Large intestine (tissue), 3 donors: ENCODE measurements at regions not wholly inside any gene's neighbourhood (a gene's known extent, or its start where the extent isn't known, plus 50 kb on each side); places are given as distances from the start of the nearest gene placed in this dataset.
A peak's percentile ranks its signal among the peaks of the same experiment; 100 is the strongest.

ENCODE experiments used
- DNase-seq, 2 donors: peaks; one replicate each; pipeline versions ENCODE4 v3.0.0 to v3.0.0-alpha.2; 2013
- H3K27ac ChIP-seq: one replicate; pipeline ENCODE4 v1.5.1; 2013; ENCODE audit warnings: low read length
- H3K27me3 ChIP-seq: 2 replicates; pipeline ENCODE4 v1.6.1; 2013; ENCODE audit warnings: low read length; ENCODE audit not compliant: control insufficient read depth, insufficient read depth
- H3K36me3 ChIP-seq: 2 replicates; pipeline ENCODE4 v1.6.1; 2013; ENCODE audit warnings: low read length; ENCODE audit not compliant: control insufficient read depth, insufficient read depth
- H3K4me1 ChIP-seq: one replicate; pipeline ENCODE4 v1.6.1; 2013; ENCODE audit warnings: low read length; ENCODE audit not compliant: control insufficient read depth, insufficient read depth
- H3K4me3 ChIP-seq: one replicate; pipeline ENCODE4 v1.5.1; 2013; ENCODE audit warnings: low read length
- H3K9me3 ChIP-seq: one replicate; pipeline ENCODE4 v1.6.1; 2013; ENCODE audit warnings: mild to moderate bottlenecking, low read depth, low read length, moderate library complexity; ENCODE audit not compliant: control insufficient read depth
- WGBS: methylation state at CpG from one replicate; pipeline ENCODE4 v1.1.5; 2013; ENCODE audit warnings: low lambda C conversion rate; ENCODE audit not compliant: insufficient coverage; 5-methylcytosine and 5-hydroxymethylcytosine counted together

GRCh38 chr1:29633771-29634170, 397.4 kb downstream of the PTPRU start:
- H3K4me3 ChIP-seq, result no peak overlapping the region
- no peaks in the 10 kb centered on the region for H3K36me3 ChIP-seq
- H3K27ac ChIP-seq, result no peak overlapping the region
- no peaks in the 10 kb centered on the region for H3K4me1 ChIP-seq
- no CpG with 5 or more reads among the region's 4 CpGs for WGBS
- no peak for DNase-seq
- H3K9me3 ChIP-seq, result no peaks in the 10 kb centered on the region
- H3K27me3 ChIP-seq, result no peaks in the 10 kb centered on the region

GRCh38 chr1:29632806-29633615, 396.7 kb downstream of the PTPRU start:
- H3K9me3 ChIP-seq, result no peaks in the 10 kb centered on the region
- H3K27me3 ChIP-seq, result no peaks in the 10 kb centered on the region
- H3K4me3 ChIP-seq, result no peak overlapping the region
- WGBS, result no CpG with 5 or more reads among the region's 11 CpGs
- H3K4me1 ChIP-seq, result no peaks in the 10 kb centered on the region
- no peak overlapping the region for H3K27ac ChIP-seq
- no peak for DNase-seq
- H3K36me3 ChIP-seq, result no peaks in the 10 kb centered on the region

GRCh38 chr1:29631836-29632805, 395.8 kb downstream of the PTPRU start:
- H3K9me3 ChIP-seq, result no peaks in the 10 kb centered on the region
- DNase-seq, result no peak
- WGBS, result no CpG with 5 or more reads among the region's 9 CpGs

GRCh38 chr1:29631361-29631760, 395.0 kb downstream of the PTPRU start:
- no peak for DNase-seq

More at GRCh38 chr1:29631836-29632805, 395.8 kb downstream of the PTPRU start:
- H3K27me3 ChIP-seq, result no peaks in the 10 kb centered on the region
- no peak overlapping the region for H3K4me3 ChIP-seq
- H3K27ac ChIP-seq, result no peak overlapping the region
- H3K36me3 ChIP-seq, result no peaks in the 10 kb centered on the region
- no peaks in the 10 kb centered on the region for H3K4me1 ChIP-seq

GRCh38 chr1:29630756-29631155, 394.4 kb downstream of the PTPRU start:
- no peaks in the 10 kb centered on the region for H3K9me3 ChIP-seq
- no CpG with 5 or more reads among the region's 1 CpG for WGBS
- no peaks in the 10 kb centered on the region for H3K4me1 ChIP-seq
- H3K36me3 ChIP-seq, result no peaks in the 10 kb centered on the region
- no peak overlapping the region for H3K27ac ChIP-seq
- no peak for DNase-seq
- H3K27me3 ChIP-seq, result no peaks in the 10 kb centered on the region
- H3K4me3 ChIP-seq, result no peak overlapping the region

More at GRCh38 chr1:29631361-29631760, 395.0 kb downstream of the PTPRU start:
- H3K27me3 ChIP-seq, result no peaks in the 10 kb centered on the region
- no peak overlapping the region for H3K4me3 ChIP-seq
- WGBS, result 76% methylated on average over 4 of the region's 5 CpGs
- H3K36me3 ChIP-seq, result no peaks in the 10 kb centered on the region
- H3K9me3 ChIP-seq, result no peaks in the 10 kb centered on the region
- no peak overlapping the region for H3K27ac ChIP-seq
- H3K4me1 ChIP-seq, result no peaks in the 10 kb centered on the region

- DNase-seq, result no peak
- H3K27me3 ChIP-seq, result no peaks in the 10 kb centered on the region
- WGBS, result no CpG with 5 or more reads among the region's 8 CpGs
- no peaks in the 10 kb centered on the region for H3K4me1 ChIP-seq
- no peak overlapping the region for H3K4me3 ChIP-seq
- no peaks in the 10 kb centered on the region for H3K9me3 ChIP-seq
- no peak overlapping the region for H3K27ac ChIP-seq
- H3K36me3 ChIP-seq, result no peaks in the 10 kb centered on the region
Observed at GRCh38 chr1:29629814-29630516, 393.6 kb downstream of the PTPRU start.

- Histone ChIP-seq H3K9me3 (no peaks in the 10 kb centered on the region), H3K27ac (no peak overlapping the region), H3K4me3 (no peak overlapping the region), H3K36me3 (no peaks in the 10 kb centered on the region), H3K4me1 (no peaks in the 10 kb centered on the region), H3K27me3 (no peaks in the 10 kb centered on the region)
- no CpG with 5 or more reads among the region's 4 CpGs for WGBS
- no peak for DNase-seq
Observed at GRCh38 chr1:29629401-29629800, 393.1 kb downstream of the PTPRU start.

- H3K9me3 ChIP-seq, result no peaks in the 10 kb centered on the region
- H3K4me3 ChIP-seq, result no peak overlapping the region
- H3K27ac ChIP-seq, result no peak overlapping the region
- H3K36me3 ChIP-seq, result no peaks in the 10 kb centered on the region
- no peak for DNase-seq
- H3K27me3 ChIP-seq, result no peaks in the 10 kb centered on the region
- WGBS, result 100% methylated on average over 1 of the region's 2 CpGs
- H3K4me1 ChIP-seq, result no peaks in the 10 kb centered on the region
Observed at GRCh38 chr1:29628190-29628589, 391.9 kb downstream of the PTPRU start.

GRCh38 chr1:29626726-29627125, 390.4 kb downstream of the PTPRU start:
- Histone ChIP-seq H3K4me1 (no peaks in the 10 kb centered on the region), H3K27me3 (no peaks in the 10 kb centered on the region), H3K36me3 (no peaks in the 10 kb centered on the region), H3K9me3 (no peaks in the 10 kb centered on the region), H3K27ac (no peak overlapping the region), H3K4me3 (no peak overlapping the region)
- DNase-seq, result no peak
- 90% methylated on average over 2 of the region's 5 CpGs for WGBS

GRCh38 chr1:29626066-29626465, 389.7 kb downstream of the PTPRU start:
- peak in 1 of 2 donors; percentile 20 for DNase-seq
- H3K27me3 ChIP-seq, result no peaks in the 10 kb centered on the region
- no peaks in the 10 kb centered on the region for H3K4me1 ChIP-seq
- no peak overlapping the region for H3K4me3 ChIP-seq
- H3K36me3 ChIP-seq, result no peaks in the 10 kb centered on the region
- no CpG with 5 or more reads among the region's 8 CpGs for WGBS
- no peak overlapping the region for H3K27ac ChIP-seq
- no peaks in the 10 kb centered on the region for H3K9me3 ChIP-seq
